Endothelial cell of umbilical vein (primary cell): ENCODE measurements at regions not wholly inside any gene's neighbourhood (a gene's known extent, or its start where the extent isn't known, plus 50 kb on each side); places are given as distances from the start of the nearest gene placed in this dataset.

ENCODE experiments used
- CTCF ChIP-seq, 2 donors: IDR thresholded peaks; 1 replicate in 1 of 2; 2 replicates in 1 of 2; pipeline ENCODE4 v1.5.1; 2011; ENCODE audit warnings: low read length in 2 of 2, mild to moderate bottlenecking in 2 of 2, moderate library complexity in 2 of 2, control low read depth in 1 of 2, inconsistent platforms in 1 of 2, low read depth in 1 of 2; ENCODE audit not compliant: insufficient read depth in 1 of 2; ENCODE audit errors: extremely low read depth in 1 of 2
- MAX ChIP-seq: IDR thresholded peaks from 2 replicates; pipeline ENCODE4 v1.6.1; 2011; ENCODE audit not compliant: insufficient read depth, insufficient read length
- POLR2A ChIP-seq: IDR thresholded peaks from 2 replicates; pipeline ENCODE4 v1.6.1; 2012; ENCODE audit warnings: low read depth, mild to moderate bottlenecking, control low read depth, low read length
- POLR2AphosphoS5 ChIP-seq: IDR thresholded peaks from 2 replicates; pipeline ENCODE4 v1.6.1; 2012; ENCODE audit warnings: low read depth, mild to moderate bottlenecking, control low read depth, low read length, moderate library complexity; ENCODE audit not compliant: insufficient read depth

GRCh38 chrX:13485167-13485566, 84.2 kb upstream of the EGFL6 start:
- TF ChIP-seq MAX (no peak), CTCF (IDR thresholded peaks at IDR 0.05; ENCODE audit: extremely low read depth in 1 of 2, insufficient read depth in 1 of 2, low read depth in 1 of 2, low read length in 2 of 2) (no peak), POLR2A (no peak), POLR2AphosphoS5 (no peak)
